ENCODE measurements at regions not wholly inside any gene's neighbourhood (a gene's known extent, or its start where the extent isn't known, plus 50 kb on each side); places are given as distances from the start of the nearest gene placed in this dataset.

DNA sequence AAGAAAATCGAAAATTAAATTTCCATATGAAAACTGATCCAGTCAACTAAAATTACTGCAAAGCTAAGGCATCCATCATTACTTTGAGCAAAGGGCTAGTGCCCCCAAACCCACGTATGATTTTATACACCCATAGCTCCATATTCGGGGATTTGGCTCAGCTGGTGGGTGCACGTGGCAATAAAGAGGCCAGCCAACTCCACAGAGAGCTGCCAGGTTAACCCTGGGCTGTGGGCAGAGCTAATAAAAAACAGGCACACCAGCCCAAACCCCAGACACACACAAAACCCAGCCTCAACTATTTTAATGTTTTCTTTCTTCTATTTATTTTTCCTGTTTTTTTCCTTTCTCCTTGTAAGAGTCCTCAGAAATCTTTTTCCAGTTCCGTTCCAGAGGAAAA is 151.3 kb upstream of the SOX11 start:
- DNase-seq (ENCODE audit: low read depth) = no peak

DNA sequence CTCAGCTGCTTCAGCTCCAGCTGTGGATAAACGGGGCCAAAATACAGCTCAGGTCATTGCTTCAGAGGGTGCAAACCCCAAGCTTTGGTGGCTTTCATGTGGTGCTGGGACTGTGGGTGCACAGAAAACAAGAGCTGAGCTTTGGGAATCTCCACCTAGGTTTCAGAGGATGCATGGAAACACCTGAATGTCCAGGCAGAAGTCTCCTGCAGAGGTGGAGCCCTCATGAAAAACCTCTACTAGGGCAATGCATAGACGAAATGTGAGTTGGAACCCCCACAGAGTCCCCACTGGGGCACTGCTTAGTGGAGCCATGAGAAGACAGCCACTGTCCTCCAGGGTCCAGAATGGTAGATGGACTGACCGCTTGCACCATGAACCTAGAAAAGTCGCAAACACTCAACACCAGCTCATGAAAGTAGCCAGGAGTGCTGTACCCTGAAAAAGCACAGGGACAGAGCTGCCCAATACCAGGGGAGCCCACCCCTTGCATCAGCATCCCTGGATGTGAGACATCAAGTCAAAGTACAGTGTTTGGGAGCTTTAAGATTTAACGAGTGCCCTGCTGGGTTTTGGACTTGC is 147.9 kb upstream of the SOX11 start:
- no peak for DNase-seq (ENCODE audit: low read depth)

DNA sequence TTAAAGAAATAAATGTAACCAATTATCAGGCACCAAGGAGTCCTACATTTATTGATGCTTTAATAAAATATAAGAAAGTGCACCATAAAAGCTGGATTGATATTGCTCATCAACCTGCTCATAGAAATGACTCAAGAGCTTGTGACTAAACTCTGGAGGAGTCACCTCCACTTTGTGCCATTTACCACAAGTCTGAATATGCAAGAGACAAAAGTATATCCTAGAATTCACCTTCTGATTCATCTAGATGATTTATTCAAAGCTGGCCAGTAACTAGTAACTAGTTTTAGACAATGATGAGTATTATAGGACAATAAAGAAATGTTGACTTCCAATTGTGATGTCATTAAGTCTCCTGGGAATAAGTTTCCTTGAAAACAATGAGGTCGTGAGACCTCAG is 146.0 kb upstream of the SOX11 start:
- DNase-seq (ENCODE audit: low read depth) = no peak

DNA sequence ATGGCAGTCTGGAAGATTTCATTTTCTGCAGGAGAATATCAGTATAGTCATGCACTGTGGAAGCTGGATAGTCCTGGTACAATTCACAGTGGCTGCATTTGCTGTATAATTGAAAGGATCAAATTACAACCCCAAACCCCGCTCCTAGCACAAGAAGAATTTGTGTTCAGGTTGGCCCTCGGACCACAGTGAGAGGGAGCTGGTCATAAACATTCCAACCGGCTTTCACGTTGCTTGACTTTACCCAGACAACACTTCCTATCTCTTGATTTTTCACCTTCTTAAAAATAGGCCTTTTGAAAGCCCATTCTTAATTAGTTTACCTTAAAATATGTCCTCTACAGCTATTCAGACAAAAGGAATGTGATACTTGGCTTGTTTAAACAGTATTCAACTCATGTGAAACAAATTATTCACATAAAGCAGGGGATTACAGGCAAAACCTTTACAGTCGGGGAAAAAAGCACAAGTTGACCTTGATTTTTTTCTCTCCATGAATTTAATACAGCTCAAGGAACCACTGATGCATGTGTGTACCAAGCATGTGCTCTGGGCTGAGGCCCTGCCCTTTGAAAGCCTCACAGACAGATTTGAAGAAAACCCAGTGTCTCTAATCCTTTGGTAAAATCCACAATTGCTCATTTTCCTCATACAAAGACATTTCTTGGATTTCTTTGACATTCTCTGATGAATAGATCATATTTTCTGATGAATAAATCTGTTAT is 143.0 kb upstream of the SOX11 start:
- no peak for DNase-seq (ENCODE audit: low read depth)

DNA sequence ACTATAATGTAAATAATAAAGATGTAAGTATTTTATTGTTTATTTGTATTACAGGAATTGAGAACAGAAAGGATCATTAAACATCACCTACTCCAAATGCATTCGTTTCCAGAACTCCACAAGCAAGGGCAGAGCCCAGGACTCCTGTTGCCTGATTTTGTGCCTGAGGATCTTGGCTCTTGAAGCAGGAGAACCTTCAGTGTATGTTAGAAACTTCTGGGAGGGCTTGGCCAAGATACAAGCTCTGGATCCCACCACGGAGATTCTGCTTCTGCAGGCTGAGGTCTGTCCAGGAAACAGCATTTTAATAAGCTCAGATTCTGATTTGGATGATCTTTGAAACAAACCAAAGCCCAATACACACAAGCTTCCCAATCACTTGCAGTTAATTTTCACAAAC is 142.4 kb upstream of the SOX11 start:
- DNase-seq (ENCODE audit: low read depth) = no peak

GRCh38 chr2:5555636-5556035 is 136.5 kb upstream of the SOX11 start:
- no peak for DNase-seq (ENCODE audit: low read depth)

GRCh38 chr2:5561006-5561405 is 131.2 kb upstream of the SOX11 start:
- no peak for DNase-seq (ENCODE audit: low read depth)

- DNase-seq (ENCODE audit: low read depth) = no peak
Measured at GRCh38 chr2:5562426-5562825, 129.8 kb upstream of the SOX11 start.

DNA sequence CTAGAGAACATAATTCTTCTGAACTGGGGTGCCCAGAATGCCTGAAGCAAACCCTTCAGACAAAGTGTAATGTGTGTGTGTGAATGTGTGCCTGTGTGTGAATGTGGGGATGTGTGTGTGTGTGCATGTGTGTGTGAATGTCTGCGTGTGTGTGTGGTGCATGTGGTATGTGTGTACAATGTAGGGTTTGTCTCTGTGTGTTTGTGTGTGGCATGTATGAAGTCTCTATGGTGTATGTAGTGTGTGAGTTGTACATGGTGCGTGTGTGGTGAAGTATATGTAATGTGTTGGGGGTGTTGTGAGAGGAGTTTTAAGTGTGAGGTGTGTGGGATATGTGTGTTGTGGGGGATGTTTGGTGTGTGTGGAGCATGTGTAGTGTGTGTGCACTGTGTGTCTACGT is 129.3 kb upstream of the SOX11 start:
- DNase-seq (ENCODE audit: low read depth) = no peak

GRCh38 chr2:5563411-5563810 is 128.8 kb upstream of the SOX11 start:
- DNase-seq (ENCODE audit: low read depth) = no peak

- no peak for DNase-seq (ENCODE audit: low read depth)
Measured at GRCh38 chr2:5569256-5569655, 122.9 kb upstream of the SOX11 start.

DNA sequence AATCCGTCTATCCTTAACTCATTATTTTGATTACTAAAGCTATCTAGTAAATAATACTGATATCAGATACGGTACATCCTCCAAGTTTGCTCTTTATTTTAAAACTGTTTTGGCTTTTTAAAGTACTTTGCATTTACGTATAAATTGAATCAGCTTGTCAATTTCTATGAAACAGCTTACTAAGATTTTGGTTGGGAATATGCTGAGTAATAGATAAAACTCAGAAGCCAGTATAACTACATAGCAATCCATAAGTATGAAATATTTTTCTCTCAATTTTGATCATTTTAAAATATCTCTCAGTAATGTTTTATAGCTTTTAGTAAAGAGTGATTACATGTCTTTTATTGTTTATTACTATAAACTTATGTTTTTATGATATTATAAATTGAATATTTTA is 116.2 kb upstream of the SOX11 start:
- DNase-seq (ENCODE audit: low read depth) = no peak

- DNase-seq (ENCODE audit: low read depth) = no peak
Measured at GRCh38 chr2:5587766-5588165, 104.4 kb upstream of the SOX11 start.

DNA sequence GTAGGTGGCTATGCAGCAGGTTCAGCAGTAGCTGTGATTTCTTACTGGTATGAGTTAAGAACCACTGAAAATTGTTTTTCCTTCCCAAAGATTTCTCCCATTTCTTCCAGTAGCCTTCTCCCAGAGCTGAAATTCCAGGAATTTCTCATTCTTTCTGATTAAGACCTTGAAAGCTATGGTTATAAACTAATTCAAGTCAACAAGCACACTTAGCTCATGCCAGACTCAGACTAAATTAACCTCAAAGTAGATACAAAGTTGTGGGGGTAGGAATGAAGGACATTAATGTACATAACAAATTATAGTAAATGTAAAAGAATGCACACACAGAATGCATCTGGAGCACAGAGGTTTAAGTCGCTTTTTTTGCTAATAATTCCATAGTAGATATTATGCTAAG is 103.6 kb upstream of the SOX11 start:
- no peak for DNase-seq (ENCODE audit: low read depth)

GRCh38 chr2:5589183-5589582 is 103.0 kb upstream of the SOX11 start:
- DNase-seq (ENCODE audit: low read depth) = no peak

DNA sequence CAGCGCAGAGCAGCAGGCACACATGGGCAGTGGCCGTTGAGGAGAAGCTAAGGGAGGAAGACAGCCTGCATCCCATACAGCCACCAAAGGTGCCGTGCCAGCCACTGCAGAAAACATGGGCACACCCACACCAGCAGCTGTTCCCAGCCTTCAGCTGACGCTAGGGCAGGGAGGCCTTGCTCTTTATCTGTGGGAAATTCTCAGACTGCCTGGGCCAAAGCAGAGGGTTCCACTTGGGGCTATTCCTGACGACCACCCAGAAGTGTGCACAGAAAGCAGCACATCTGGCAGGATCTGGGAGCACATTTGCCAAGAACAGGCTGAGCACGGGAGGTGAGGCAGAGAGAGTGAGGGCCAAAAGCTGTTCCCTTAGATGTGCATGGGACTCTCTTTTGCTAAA is 101.3 kb upstream of the SOX11 start:
- no peak for DNase-seq (ENCODE audit: low read depth)

DNA sequence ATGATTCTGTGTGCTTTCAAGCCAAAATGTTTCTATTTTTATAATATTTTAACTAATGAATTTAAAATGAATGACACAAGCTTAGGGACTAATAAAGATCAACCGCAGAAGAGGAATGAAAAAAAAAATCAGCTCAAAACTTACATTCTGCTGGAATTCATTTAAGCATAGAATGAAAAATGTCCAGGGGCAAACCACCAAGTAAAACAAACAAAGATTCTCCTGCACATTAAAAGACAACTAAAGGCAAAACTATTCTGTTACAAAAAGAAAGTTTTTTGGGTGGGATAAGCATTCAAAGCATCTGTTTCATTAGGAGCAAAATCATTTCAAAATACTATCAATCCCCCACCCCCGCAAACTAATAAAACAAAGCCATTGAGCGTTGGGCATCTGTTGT is 99.3 kb upstream of the SOX11 start:
- no peak for DNase-seq (ENCODE audit: low read depth)

GRCh38 chr2:5594249-5594695 is 97.9 kb upstream of the SOX11 start:
- no peak for DNase-seq (ENCODE audit: low read depth)

- no peak for DNase-seq (ENCODE audit: low read depth)
Measured at GRCh38 chr2:5596868-5597267, 95.3 kb upstream of the SOX11 start.

DNA sequence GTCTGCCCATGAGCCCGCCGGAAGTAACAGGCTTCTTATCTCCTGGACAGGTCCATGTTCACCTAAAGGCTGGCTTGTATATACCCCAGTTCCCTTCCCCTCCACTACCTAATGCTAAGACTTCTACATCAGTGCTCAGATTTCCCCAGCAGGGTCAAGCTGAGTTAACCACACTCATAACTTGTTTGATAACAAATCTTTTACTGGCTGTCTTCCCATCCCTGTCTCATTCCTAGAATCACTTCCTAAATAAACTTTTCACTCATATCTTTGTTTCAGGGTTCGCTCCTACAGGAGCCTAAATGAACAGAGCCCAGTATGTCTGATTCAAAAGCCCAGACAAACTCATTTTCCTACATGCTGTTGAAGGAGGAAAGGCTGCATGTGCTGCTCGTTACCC is 94.0 kb upstream of the SOX11 start:
- no peak for DNase-seq (ENCODE audit: low read depth)

GRCh38 chr2:5609201-5609600 is 83.0 kb upstream of the SOX11 start:
- DNase-seq (ENCODE audit: low read depth) = no peak

DNA sequence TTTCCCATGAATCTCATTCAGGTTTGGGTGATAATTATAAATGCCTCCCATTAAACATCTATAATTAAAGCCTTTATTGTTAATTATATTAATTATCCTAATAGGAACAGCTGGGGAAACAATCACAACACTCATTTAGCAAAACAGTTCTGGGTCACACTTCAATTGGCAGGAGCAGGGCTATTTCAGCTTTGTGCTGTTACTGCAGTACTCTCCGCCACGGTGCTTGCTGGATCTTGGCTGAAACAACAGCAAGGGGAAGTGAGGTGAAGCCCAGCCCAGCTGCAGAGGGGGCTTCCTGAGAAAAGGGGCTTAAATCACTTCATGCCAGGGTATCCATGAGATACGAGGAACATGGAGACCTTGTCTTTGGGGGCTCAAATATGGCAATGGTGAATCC is 79.5 kb upstream of the SOX11 start:
- DNase-seq (ENCODE audit: low read depth) = no peak

DNA sequence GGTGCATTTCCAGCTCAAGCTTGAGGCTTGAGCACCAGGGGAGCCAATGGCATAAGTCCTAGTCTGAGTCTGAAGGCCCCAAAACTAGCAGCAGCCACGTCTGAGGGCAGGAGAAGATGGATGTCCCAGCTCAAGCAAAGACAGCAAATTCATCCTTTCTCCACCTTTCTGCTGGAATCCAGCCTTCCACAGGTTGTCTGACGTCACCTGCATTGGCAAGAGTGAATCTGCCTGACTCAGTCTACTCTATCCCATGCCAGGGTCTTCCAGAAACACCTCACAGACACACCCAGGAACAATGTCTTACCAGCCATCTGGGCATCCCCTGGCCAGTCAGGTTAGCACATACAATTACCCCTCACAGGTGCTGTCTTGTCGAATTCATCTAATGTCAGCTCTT is 76.2 kb upstream of the SOX11 start:
- DNase-seq (ENCODE audit: low read depth) = no peak

GRCh38 chr2:5617358-5617757 is 74.8 kb upstream of the SOX11 start:
- no peak for DNase-seq (ENCODE audit: low read depth)
